ENCODE measurements at regions not wholly inside any gene's neighbourhood (a gene's known extent, or its start where the extent isn't known, plus 50 kb on each side); places are given as distances from the start of the nearest gene placed in this dataset.
"Not testable (repeated sequence)": the region's sequence is repeated elsewhere in the genome, so short reads cannot be mapped to it uniquely, and the experiment has no call there.

DNA sequence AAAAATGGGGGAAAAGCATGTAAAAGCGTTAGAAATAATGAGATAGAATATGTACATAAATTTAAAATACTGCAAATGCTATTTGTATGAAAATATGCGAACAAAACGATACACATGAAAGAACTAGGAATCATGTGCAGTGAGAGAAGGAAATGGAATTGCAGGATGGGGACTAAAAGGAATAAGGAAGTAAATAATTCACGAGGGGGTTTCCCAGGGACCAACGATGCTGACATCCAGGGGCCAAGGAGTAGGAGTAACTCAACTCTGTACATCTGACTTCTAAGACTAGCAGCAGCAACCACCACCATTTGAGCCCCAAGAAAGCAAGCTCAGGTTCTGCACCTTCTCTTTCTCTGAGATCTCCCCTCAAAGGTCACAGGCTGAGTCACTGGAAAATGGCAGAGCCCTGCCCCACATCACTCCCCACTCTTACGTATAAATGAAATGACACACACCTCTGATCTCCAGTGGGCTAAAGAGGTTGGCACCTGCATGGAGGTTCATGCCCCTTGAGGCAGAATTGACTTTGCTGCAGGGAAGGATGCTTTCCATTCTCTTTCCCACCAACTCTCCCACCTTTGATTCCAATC is 100.0 kb upstream of the DLG1 start:
- Histone ChIP-seq H3K4me3 (no peak overlapping the region), H3K36me3 (no peaks in the 10 kb centered on the region), H3K9me3 (no peaks in the 10 kb centered on the region), H3K27me3 (ENCODE audit: low read depth) (no peaks in the 10 kb centered on the region), H3K27ac (no peak overlapping the region), H3K4me1 (no peaks in the 10 kb centered on the region)
- DNase-seq (no peak), ATAC-seq (no peak)
- TF ChIP-seq, protein P1, sequence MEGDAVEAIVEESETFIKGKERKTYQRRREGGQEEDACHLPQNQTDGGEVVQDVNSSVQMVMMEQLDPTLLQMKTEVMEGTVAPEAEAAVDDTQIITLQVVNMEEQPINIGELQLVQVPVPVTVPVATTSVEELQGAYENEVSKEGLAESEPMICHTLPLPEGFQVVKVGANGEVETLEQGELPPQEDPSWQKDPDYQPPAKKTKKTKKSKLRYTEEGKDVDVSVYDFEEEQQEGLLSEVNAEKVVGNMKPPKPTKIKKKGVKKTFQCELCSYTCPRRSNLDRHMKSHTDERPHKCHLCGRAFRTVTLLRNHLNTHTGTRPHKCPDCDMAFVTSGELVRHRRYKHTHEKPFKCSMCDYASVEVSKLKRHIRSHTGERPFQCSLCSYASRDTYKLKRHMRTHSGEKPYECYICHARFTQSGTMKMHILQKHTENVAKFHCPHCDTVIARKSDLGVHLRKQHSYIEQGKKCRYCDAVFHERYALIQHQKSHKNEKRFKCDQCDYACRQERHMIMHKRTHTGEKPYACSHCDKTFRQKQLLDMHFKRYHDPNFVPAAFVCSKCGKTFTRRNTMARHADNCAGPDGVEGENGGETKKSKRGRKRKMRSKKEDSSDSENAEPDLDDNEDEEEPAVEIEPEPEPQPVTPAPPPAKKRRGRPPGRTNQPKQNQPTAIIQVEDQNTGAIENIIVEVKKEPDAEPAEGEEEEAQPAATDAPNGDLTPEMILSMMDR (IDR thresholded peaks at IDR 0.05) = no peak
- intact Hi-C loops (cut with DNase I) = no loop called here

DNA sequence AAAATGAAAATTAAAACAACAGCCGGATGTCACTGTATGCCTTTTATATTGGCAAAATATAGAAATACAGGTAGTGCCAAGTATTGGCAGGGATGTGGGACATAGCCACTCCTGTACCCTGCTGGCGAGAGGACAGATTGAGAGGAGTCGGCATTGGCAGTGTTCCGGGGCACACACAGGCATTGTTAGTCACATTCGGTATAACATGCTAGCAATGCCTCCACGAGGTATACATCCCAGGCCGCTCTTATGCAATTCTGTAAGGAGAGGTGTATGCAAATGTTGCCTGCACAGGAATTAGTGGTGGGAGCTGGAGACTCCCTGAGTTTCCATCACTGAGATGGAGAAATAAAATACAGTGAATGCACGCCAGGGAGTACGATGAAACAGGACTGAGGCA is 99.4 kb upstream of the DLG1 start:
- no peak overlapping the region for H3K4me3 ChIP-seq
- DNase-seq = no peak

DNA sequence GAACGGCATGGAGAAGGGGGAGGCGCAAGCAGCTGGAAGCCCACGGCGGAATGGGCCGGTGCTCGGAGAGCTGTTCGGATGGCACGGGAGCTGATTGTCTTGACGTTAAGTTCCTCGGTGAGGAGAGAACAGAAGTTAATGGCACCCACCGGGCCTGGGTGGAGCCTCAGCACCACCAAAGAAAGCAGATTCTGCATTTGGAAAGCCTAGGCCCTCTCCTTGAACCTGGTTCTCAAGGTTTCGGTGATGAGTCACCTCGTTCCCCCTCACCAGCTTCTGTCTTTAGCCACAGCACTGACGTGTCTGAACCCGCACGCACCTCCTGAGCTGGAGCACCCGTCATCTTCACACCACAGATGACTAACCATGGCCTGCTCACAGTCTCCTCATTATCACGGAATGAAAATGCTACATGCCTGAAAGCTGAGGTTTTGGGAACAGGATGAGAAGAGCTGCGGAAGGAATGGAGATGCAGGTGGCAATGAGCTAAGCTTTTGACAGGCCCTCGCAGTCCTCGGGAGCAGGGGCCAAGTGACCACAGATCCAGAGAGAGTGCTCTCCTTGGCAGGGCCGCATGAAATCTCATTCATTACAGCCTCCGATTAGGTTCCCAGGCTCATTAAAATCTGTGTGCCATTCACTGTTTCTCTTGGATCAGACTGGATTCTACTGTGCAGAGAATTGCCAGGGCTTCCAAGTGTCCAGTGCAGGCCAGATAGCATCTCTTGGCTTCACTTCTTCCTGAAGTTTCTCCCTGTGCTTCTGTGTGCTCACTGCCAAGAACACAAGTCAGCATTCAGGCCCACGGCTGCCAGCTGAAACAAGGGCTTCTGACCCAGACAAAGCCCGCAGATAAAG is 96.3 kb upstream of the DLG1 start:
- Histone ChIP-seq H3K36me3 (no peaks in the 10 kb centered on the region), H3K4me3 (no peak overlapping the region), H3K27me3 (ENCODE audit: low read depth) (no peaks in the 10 kb centered on the region), H3K4me1 (no peaks in the 10 kb centered on the region), H3K9me3 (no peaks in the 10 kb centered on the region), H3K27ac (no peak overlapping the region)
- TF ChIP-seq, protein P1 (IDR thresholded peaks at IDR 0.05) = no peak
- intact Hi-C loops (cut with DNase I) = no loop called here
- ATAC-seq = peak; percentile 42 to 60
- no peak for DNase-seq

More for the DNA sequence above, 99.4 kb upstream of the DLG1 start:
- ATAC-seq = no peak
- no peaks in the 10 kb centered on the region for H3K36me3 ChIP-seq
- intact Hi-C loops (cut with DNase I) = no loop called here
- H3K9me3 ChIP-seq = no peaks in the 10 kb centered on the region
- no peaks in the 10 kb centered on the region for H3K4me1 ChIP-seq
- no peak overlapping the region for H3K27ac ChIP-seq
- TF ChIP-seq, protein P1 (IDR thresholded peaks at IDR 0.05) = no peak
- no peaks in the 10 kb centered on the region for H3K27me3 ChIP-seq (ENCODE audit: low read depth)

DNA sequence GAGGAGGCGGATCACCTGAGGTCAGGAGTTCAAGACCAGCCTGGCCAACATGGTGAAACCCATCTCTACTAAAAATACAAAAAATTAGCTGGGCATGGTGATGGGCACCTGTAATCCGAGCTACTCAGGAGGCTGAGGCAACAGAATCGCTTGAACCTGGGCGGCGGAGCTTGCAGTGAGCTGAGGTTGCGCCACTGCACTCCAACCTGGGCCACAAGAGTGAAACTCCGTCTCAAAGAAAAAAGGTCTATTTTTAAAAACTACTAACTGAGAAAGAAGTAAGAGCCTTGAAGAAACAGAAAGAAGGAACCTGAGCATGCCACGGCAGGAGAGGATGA is 95.7 kb upstream of the DLG1 start:
- H3K27ac ChIP-seq; H3K27me3 ChIP-seq (ENCODE audit: low read depth); H3K4me3 ChIP-seq; ATAC-seq; DNase-seq; H3K4me1 ChIP-seq; intact Hi-C loops (cut with DNase I); H3K9me3 ChIP-seq; H3K36me3 ChIP-seq: not testable (repeated sequence)

DNA sequence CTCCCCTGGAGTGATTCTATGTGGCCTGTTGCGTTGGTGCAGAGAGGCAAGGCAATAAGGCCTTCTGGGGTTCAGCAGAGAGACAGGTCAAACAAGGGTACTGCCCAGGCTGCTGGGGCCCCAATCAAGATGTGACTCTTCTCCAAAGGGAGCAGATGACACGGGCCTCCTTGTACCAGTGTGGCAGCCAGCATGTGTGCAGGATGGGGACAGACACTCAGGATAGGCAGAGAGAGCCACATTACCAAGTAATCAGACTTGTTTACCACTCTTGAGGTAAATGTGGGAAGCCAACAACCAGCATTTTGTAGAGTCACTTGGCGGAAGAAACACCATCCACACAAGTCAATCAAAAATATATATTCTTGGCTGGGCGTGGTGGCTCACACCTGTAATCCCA is 95.3 kb upstream of the DLG1 start:
- no peaks in the 10 kb centered on the region for H3K9me3 ChIP-seq
- no peak for ATAC-seq
- no peaks in the 10 kb centered on the region for H3K27me3 ChIP-seq (ENCODE audit: low read depth)
- H3K4me3 ChIP-seq = no peak overlapping the region
- H3K4me1 ChIP-seq = no peaks in the 10 kb centered on the region
- intact Hi-C loops (cut with DNase I) = no loop called here
- TF ChIP-seq, protein P1 (IDR thresholded peaks at IDR 0.05) = no peak
- DNase-seq = no peak
- H3K36me3 ChIP-seq = no peaks in the 10 kb centered on the region
- H3K27ac ChIP-seq = no peak overlapping the region

DNA sequence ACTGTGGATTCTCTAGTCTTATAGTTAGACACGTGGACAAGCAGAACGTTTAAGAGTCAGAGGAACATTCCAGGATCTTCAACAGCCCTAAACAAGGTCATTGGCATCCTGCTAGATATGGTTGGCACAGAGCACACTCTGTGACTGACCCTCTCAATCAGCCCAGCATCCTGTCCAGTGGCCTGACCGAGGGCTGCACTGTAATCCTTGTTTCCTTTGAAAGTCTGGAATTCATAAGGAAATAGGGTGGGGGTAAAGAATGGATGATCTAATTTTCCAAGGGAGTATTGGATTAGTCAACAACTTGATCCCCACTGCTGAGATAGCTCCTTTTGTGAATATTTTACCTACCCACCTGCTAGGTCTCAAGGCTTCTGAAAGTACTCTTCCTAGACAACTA is 94.5 kb upstream of the DLG1 start:
- H3K27ac ChIP-seq = no peak overlapping the region
- H3K9me3 ChIP-seq = no peaks in the 10 kb centered on the region
- intact Hi-C loops (cut with DNase I) = no loop called here
- H3K4me3 ChIP-seq = no peak overlapping the region
- no peaks in the 10 kb centered on the region for H3K36me3 ChIP-seq
- DNase-seq (no peak), ATAC-seq (no peak)
- TF ChIP-seq, protein P1 (IDR thresholded peaks at IDR 0.05) = no peak
- no peaks in the 10 kb centered on the region for H3K27me3 ChIP-seq (ENCODE audit: low read depth)
- H3K4me1 ChIP-seq = no peaks in the 10 kb centered on the region

Measured in lower lobe of right lung (tissue), 2 donors.